Chondrocyte (in vitro differentiated cells): ENCODE measurements at regions not wholly inside any gene's neighbourhood (a gene's known extent, or its start where the extent isn't known, plus 50 kb on each side); places are given as distances from the start of the nearest gene placed in this dataset.

Experiments used
- DNase-seq: peaks from one replicate; pipeline ENCODE4 v3.0.0; 2021; ENCODE audit warnings: mixed read lengths, low spot score
- H3K27ac Mint-ChIP-seq: one replicate; pipeline ENCODE4 v1.8.0; 2021; ENCODE audit warnings: mild to moderate bottlenecking, moderate library complexity, mixed read lengths; ENCODE audit not compliant: unreplicated experiment
- H3K27me3 Mint-ChIP-seq: 2 replicates; pipeline ENCODE4 v1.8.0; 2021; ENCODE audit warnings: low read depth, mixed read lengths
- H3K36me3 Mint-ChIP-seq: 2 replicates; pipeline ENCODE4 v1.8.0; 2021; ENCODE audit warnings: low read depth, mixed read lengths
- H3K4me1 Mint-ChIP-seq: 2 replicates; pipeline ENCODE4 v1.8.0; 2021; ENCODE audit warnings: low read depth, mild to moderate bottlenecking, mixed read lengths
- H3K4me3 Mint-ChIP-seq: one replicate; pipeline ENCODE4 v1.8.0; 2021; ENCODE audit warnings: mild to moderate bottlenecking, moderate library complexity, mixed read lengths; ENCODE audit not compliant: unreplicated experiment
- H3K9me3 Mint-ChIP-seq: 2 replicates; pipeline ENCODE4 v1.8.0; 2021; ENCODE audit warnings: low read depth, mixed read lengths
- TF ChIP-seq, protein P1 (sequence below): fragments of 200-600 bp; sonication (generic); IDR thresholded peaks from 2 replicates; pipeline ENCODE4 v1.5.0; 2021; ENCODE audit warnings: antibody characterized with exemption, mild to moderate bottlenecking, moderate library complexity

DNA sequence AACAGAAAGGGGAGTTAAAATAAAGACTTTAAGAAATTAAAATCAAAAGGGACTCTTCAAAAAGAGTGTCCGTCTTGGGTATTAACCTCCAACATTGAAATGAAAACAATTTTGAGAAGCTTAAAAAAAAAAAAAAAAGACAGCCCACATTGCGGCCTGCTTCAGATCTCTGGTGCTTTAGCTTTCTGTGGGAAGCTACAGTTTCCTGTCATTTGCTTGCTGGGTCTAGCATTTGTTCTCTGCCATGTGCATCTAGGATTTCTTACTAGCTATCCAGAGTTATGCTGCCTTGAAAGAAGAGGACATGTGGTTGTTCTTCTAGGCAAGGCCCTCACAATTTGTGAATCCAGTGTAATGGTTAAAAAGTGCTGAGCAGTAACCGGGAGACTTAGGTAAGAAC is 375.3 kb downstream of the SLC4A3 start:
- no peak overlapping the region for H3K4me3 Mint-ChIP-seq
- DNase-seq: no peak
- no peaks in the 10 kb centered on the region for H3K27me3 Mint-ChIP-seq
- no peaks in the 10 kb centered on the region for H3K36me3 Mint-ChIP-seq
- H3K4me1 Mint-ChIP-seq: peaks cover 50% of the 10 kb centered on the region
- H3K27ac Mint-ChIP-seq: peak overlapping the region; percentile 94
- TF ChIP-seq, protein P1, sequence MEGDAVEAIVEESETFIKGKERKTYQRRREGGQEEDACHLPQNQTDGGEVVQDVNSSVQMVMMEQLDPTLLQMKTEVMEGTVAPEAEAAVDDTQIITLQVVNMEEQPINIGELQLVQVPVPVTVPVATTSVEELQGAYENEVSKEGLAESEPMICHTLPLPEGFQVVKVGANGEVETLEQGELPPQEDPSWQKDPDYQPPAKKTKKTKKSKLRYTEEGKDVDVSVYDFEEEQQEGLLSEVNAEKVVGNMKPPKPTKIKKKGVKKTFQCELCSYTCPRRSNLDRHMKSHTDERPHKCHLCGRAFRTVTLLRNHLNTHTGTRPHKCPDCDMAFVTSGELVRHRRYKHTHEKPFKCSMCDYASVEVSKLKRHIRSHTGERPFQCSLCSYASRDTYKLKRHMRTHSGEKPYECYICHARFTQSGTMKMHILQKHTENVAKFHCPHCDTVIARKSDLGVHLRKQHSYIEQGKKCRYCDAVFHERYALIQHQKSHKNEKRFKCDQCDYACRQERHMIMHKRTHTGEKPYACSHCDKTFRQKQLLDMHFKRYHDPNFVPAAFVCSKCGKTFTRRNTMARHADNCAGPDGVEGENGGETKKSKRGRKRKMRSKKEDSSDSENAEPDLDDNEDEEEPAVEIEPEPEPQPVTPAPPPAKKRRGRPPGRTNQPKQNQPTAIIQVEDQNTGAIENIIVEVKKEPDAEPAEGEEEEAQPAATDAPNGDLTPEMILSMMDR: no peak
- H3K9me3 Mint-ChIP-seq: no peaks in the 10 kb centered on the region

DNA sequence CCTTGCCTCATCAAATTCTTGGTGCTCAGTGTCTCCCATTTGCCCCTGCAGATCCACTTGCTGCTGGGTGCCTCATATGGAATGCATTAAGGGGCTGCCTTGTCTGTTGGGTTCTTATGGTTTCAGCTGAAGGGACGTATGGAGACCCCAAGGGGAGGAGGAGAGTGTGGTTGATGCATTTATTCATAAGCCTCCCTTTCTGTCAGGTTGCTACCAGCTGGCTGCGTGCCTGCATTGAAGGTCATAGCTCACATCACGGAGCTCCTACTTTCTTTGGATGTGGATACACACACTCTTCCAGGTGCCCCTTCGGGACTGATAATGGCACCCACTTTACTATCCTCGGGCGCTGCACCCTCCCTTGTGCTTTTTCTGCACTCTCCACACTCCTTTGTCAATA is 377.9 kb downstream of the SLC4A3 start:
- Mint-ChIP-seq H3K9me3 (no peaks in the 10 kb centered on the region), H3K27ac (no peak overlapping the region), H3K4me3 (no peak overlapping the region), H3K36me3 (no peaks in the 10 kb centered on the region), H3K27me3 (no peaks in the 10 kb centered on the region), H3K4me1 (peaks cover 54% of the 10 kb centered on the region)
- TF ChIP-seq, protein P1: no peak
- DNase-seq: no peak

DNA sequence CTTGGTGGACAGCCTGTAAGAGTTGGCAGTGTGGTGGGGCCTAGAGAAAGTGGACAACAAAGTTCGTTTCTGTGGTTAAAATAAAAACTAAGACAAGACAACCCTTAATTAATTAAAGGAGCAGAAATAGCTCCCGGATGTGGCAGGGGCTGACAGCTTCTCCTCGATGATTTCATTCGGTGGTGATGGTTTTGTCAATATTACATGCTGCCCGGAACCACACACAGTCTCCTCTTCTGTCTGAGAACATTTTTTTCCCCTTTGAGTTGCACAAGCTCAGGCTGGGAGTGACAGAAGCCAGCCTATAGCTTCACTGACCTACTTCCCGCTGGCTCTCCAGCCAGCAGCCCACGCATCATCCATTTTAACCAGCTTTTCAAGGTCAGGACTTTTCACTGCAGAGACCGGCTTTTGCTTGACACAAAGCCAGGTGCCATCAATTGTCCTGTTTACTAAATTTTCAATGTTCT is 378.8 kb downstream of the SLC4A3 start:
- Mint-ChIP-seq H3K27ac (peak overlapping the region; percentile 65), H3K27me3 (no peaks in the 10 kb centered on the region), H3K9me3 (no peaks in the 10 kb centered on the region), H3K4me1 (peaks cover 47% of the 10 kb centered on the region), H3K36me3 (no peaks in the 10 kb centered on the region), H3K4me3 (no peak overlapping the region)
- DNase-seq: no peak
- TF ChIP-seq, protein P1: no peak

DNA sequence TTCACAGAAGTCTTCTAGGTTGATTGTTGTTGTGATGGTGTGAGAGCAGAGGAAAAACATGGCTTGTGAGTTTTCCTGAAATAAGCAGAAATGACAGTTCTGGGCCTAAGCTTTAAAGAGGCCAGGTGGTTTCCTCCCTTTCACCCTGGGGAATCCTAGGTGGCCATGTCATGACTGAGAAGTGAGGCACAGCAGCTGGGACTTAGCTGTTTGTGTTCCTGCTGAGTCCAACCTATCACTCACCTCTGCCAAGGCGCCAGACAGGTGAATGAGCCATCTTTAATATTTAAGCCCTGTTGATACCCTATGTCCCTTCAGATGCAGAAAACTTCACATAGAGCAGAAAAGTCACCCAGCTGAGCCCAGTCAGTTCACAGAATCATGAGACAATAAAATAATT is 384.4 kb downstream of the SLC4A3 start:
- H3K9me3 Mint-ChIP-seq: no peaks in the 10 kb centered on the region
- peaks cover 19% of the 10 kb centered on the region for H3K4me1 Mint-ChIP-seq
- TF ChIP-seq, protein P1: no peak
- no peaks in the 10 kb centered on the region for H3K36me3 Mint-ChIP-seq
- no peak overlapping the region for H3K4me3 Mint-ChIP-seq
- DNase-seq: no peak
- no peak overlapping the region for H3K27ac Mint-ChIP-seq
- H3K27me3 Mint-ChIP-seq: no peaks in the 10 kb centered on the region

DNA sequence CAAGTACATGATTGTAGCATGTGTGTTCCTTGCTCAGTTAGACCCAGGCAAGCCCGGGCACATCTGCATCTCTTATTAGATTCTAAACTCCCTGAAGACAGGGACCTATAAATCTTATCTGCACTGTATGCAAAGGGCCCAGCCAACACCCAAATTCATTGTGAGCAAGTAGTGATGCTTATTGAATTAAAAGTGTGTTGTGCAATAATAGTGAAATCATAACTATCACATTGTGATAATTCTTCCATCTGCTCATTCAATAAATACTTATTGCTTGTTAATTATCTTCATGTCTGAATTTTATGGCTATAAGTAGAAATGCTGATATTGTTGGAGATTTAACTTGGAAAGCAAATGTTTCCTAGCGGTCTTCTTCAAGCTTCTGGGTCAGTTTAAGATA is 387.5 kb downstream of the SLC4A3 start:
- no peak overlapping the region for H3K27ac Mint-ChIP-seq
- no peaks in the 10 kb centered on the region for H3K36me3 Mint-ChIP-seq
- peaks cover 10% of the 10 kb centered on the region for H3K4me1 Mint-ChIP-seq
- TF ChIP-seq, protein P1: no peak
- no peak overlapping the region for H3K4me3 Mint-ChIP-seq
- no peaks in the 10 kb centered on the region for H3K27me3 Mint-ChIP-seq
- no peak for DNase-seq
- H3K9me3 Mint-ChIP-seq: no peaks in the 10 kb centered on the region
